ENCODE measurements at regions not wholly inside any gene's neighbourhood (a gene's known extent, or its start where the extent isn't known, plus 50 kb on each side); places are given as distances from the start of the nearest gene placed in this dataset.
A peak's percentile ranks its signal among the peaks of the same experiment; 100 is the strongest.

GRCh38 chr18:46264255-46264654 lies 160.1 kb downstream of the HAUS1 start:
- no peaks in the 10 kb centered on the region for H3K27me3 ChIP-seq
- TF ChIP-seq POLR2A (IDR thresholded peaks at IDR 0.05) (no peak), CTCF (IDR thresholded peaks at IDR 0.05 in 4 of 5, conservative IDR thresholded peaks at IDR 0.05 in 1 of 5) (no peak)
- no peak overlapping the region for H3K4me3 ChIP-seq
- DNase-seq (no peak), ATAC-seq (no peak)
- peak overlapping the region in 3 of 4 donors; percentile 12 to 31 (median 15) for H3K27ac ChIP-seq
- in situ Hi-C loops (cut with MboI; ENCODE audit: low sequenced_read_pairs in 4 of 4), result no loop called here
- H3K9me3 ChIP-seq, result no peaks in the 10 kb centered on the region
- peaks cover 67 to 78% of the 10 kb centered on the region in 2 donors for H3K4me1 ChIP-seq
- intact Hi-C loops (cut with DNase I; ENCODE audit: low total_unique reads), result loop anchor here (5.0 kb wide), 1 partner anchor 112 kb away; no protein-coding TSS in a partner anchor
- peaks cover 0 to 11% of the 10 kb centered on the region in 2 donors for H3K36me3 ChIP-seq

- H3K36me3 ChIP-seq, result peaks cover 0 to 11% of the 10 kb centered on the region in 2 donors
- DNase-seq, result no peak
- peak overlapping the region in 2 of 4 donors; percentile 4 to 9 for H3K27ac ChIP-seq
- no peak overlapping the region for H3K4me3 ChIP-seq
- ATAC-seq, result peak in 1 of 2 donors; percentile 31
- peaks cover 60 to 71% of the 10 kb centered on the region in 2 donors for H3K4me1 ChIP-seq
- intact Hi-C loops (cut with DNase I; ENCODE audit: low total_unique reads), result no loop called here
- no peaks in the 10 kb centered on the region for H3K9me3 ChIP-seq
- no peaks in the 10 kb centered on the region for H3K27me3 ChIP-seq
- in situ Hi-C loops (cut with MboI; ENCODE audit: low sequenced_read_pairs in 4 of 4), result no loop called here
- no peak for TF ChIP-seq POLR2A (IDR thresholded peaks at IDR 0.05)
- no peak for TF ChIP-seq CTCF (IDR thresholded peaks at IDR 0.05 in 4 of 5, conservative IDR thresholded peaks at IDR 0.05 in 1 of 5)
Measured at GRCh38 chr18:46265196-46266156, 161.3 kb downstream of the HAUS1 start.

- Histone ChIP-seq H3K36me3 (peaks cover 0 to 11% of the 10 kb centered on the region in 2 donors), H3K4me1 (peaks cover 50 to 61% of the 10 kb centered on the region in 2 donors), H3K4me3 (no peak overlapping the region), H3K27me3 (no peaks in the 10 kb centered on the region), H3K9me3 (no peaks in the 10 kb centered on the region), H3K27ac (no peak overlapping the region)
- TF ChIP-seq CTCF (IDR thresholded peaks at IDR 0.05 in 4 of 5, conservative IDR thresholded peaks at IDR 0.05 in 1 of 5) (no peak), POLR2A (IDR thresholded peaks at IDR 0.05) (no peak)
- intact Hi-C loops (cut with DNase I; ENCODE audit: low total_unique reads) (no loop called here), in situ Hi-C loops (cut with MboI; ENCODE audit: low sequenced_read_pairs in 4 of 4) (no loop called here)
- ATAC-seq (no peak), DNase-seq (no peak)
Measured at GRCh38 chr18:46266473-46266872, 162.3 kb downstream of the HAUS1 start.

- in situ Hi-C loops (cut with MboI; ENCODE audit: low sequenced_read_pairs in 4 of 4) (no loop called here), intact Hi-C loops (cut with DNase I; ENCODE audit: low total_unique reads) (no loop called here)
- peaks cover 35 to 47% of the 10 kb centered on the region in 2 donors for H3K4me1 ChIP-seq
- no peaks in the 10 kb centered on the region for H3K9me3 ChIP-seq
- H3K27ac ChIP-seq, result no peak overlapping the region
- no peak overlapping the region for H3K4me3 ChIP-seq
- DNase-seq, result no peak
- H3K27me3 ChIP-seq, result no peaks in the 10 kb centered on the region
- no peak for TF ChIP-seq CTCF (IDR thresholded peaks at IDR 0.05 in 4 of 5, conservative IDR thresholded peaks at IDR 0.05 in 1 of 5)
- TF ChIP-seq POLR2A (IDR thresholded peaks at IDR 0.05), result no peak
- ATAC-seq, result peak; percentile 19 to 58
- H3K36me3 ChIP-seq, result peaks cover 0 to under 1% of the 10 kb centered on the region in 2 donors
Measured at GRCh38 chr18:46268671-46269070, 164.5 kb downstream of the HAUS1 start.
